IMR-90 (cell line): ENCODE measurements at regions not wholly inside any gene's neighbourhood (a gene's known extent, or its start where the extent isn't known, plus 50 kb on each side); places are given as distances from the start of the nearest gene placed in this dataset.

ENCODE experiments used
- ATAC-seq: fragments of 200-7000 bp; cut with Tn5 transposase; 2 replicates; pipeline ENCODE4 v1.9.1; 2020; ENCODE audit warnings: low read depth, mild to moderate bottlenecking, moderate library complexity
- BruUV-seq: library from RNA; stranded (reverse); fragments of 400-500 nt; replicated peaks from 2 replicates; lab custom pipeline; 2021; lab: Mats Ljungman, UMichigan
- CTCF ChIA-PET: fragments of 300-600 bp; formaldehyde crosslinking; extraction: SDS; loops from one replicate; lab custom pipeline; 2021; ENCODE audit warnings: antibody characterized with exemption; lab: Yijun Ruan, JAX
- POLR2A ChIA-PET: fragments of 300-600 bp; sonication (Branson Sonifier 250); formaldehyde crosslinking; loops from one replicate; lab custom pipeline; 2022; ENCODE audit warnings: antibody characterized with exemption; ENCODE audit not compliant: unreplicated experiment; lab: Charles Lee
- DNase-seq: peaks from one replicate; pipeline ENCODE4 v3.0.0; 2013
- H2AFZ ChIP-seq: replicated peaks from 2 replicates; pipeline ENCODE3; 2013; ENCODE audit warnings: low read length, mild to moderate bottlenecking; ENCODE audit not compliant: poor library complexity
- H2AK5ac ChIP-seq: 2 replicates; pipeline ENCODE4 v1.6.1; 2013; ENCODE audit warnings: low read depth, low read length, inconsistent platforms
- H2AK9ac ChIP-seq: replicated peaks from 2 replicates; pipeline ENCODE3; 2013; ENCODE audit warnings: mild to moderate bottlenecking, low read depth, low read length, moderate library complexity; ENCODE audit not compliant: poor library complexity
- H2BK120ac ChIP-seq: 2 replicates; pipeline ENCODE4 v1.6.1; 2013; ENCODE audit warnings: low read depth, low read length, inconsistent platforms
- H2BK15ac ChIP-seq: 3 replicates; pipeline ENCODE4 v1.6.1; 2013; ENCODE audit warnings: low read depth, low read length, inconsistent platforms
- H2BK20ac ChIP-seq: 2 replicates; pipeline ENCODE4 v1.6.1; 2013; ENCODE audit warnings: low read depth, mild to moderate bottlenecking, inconsistent platforms, low read length, moderate library complexity
- H2BK5ac ChIP-seq: 2 replicates; pipeline ENCODE4 v1.6.1; 2013; ENCODE audit warnings: mild to moderate bottlenecking, low read depth, low read length, inconsistent platforms; ENCODE audit not compliant: poor library complexity, severe bottlenecking
- H3K14ac ChIP-seq: replicated peaks from 2 replicates; pipeline ENCODE4 v1.6.1; 2013; ENCODE audit warnings: low read depth, low read length, inconsistent platforms
- H3K18ac ChIP-seq: 2 replicates; pipeline ENCODE4 v1.6.1; 2013; ENCODE audit warnings: low read depth, low read length, control low read depth
- H3K23ac ChIP-seq: 2 replicates; pipeline ENCODE4 v1.6.1; 2013; ENCODE audit warnings: low read depth, low read length, inconsistent platforms
- H3K27ac ChIP-seq: 2 replicates; pipeline ENCODE4 v1.5.1; 2013; ENCODE audit warnings: mild to moderate bottlenecking, control low read depth, low read length; ENCODE audit not compliant: insufficient read depth
- H3K27me3 ChIP-seq: 2 replicates; pipeline ENCODE4 v1.6.1; 2013; ENCODE audit warnings: low read length; ENCODE audit not compliant: control insufficient read depth, insufficient read depth
- H3K36me3 ChIP-seq: 2 replicates; pipeline ENCODE4 v1.6.1; 2013; ENCODE audit warnings: low read length, mixed read lengths; ENCODE audit not compliant: control insufficient read depth, insufficient read depth
- H3K4ac ChIP-seq: 2 replicates; pipeline ENCODE4 v1.6.1; 2013; ENCODE audit warnings: low read depth, low read length, inconsistent platforms
- H3K4me1 ChIP-seq: 2 replicates; pipeline ENCODE4 v1.6.1; 2013; ENCODE audit warnings: low read length, mixed read lengths; ENCODE audit not compliant: control insufficient read depth, insufficient read depth
- H3K4me2 ChIP-seq: 2 replicates; pipeline ENCODE4 v1.6.1; 2013; ENCODE audit warnings: low read depth, mild to moderate bottlenecking, control low read depth, low read length, moderate library complexity
- H3K4me3 ChIP-seq: 2 replicates; pipeline ENCODE4 v1.5.1; 2013; ENCODE audit warnings: low read depth, mild to moderate bottlenecking, control low read depth, low read length, moderate library complexity; ENCODE audit not compliant: insufficient read depth
- H3K56ac ChIP-seq: 2 replicates; pipeline ENCODE4 v1.6.1; 2013; ENCODE audit warnings: low read length, inconsistent platforms; ENCODE audit not compliant: insufficient read depth; ENCODE audit errors: extremely low read depth
- H3K79me1 ChIP-seq, 2 experiments: 2 replicates each; pipeline ENCODE4 v1.6.1; 2013; ENCODE audit warnings: low read length in 2 of 2, inconsistent platforms in 1 of 2, low read depth in 1 of 2
- H3K9ac ChIP-seq: 2 replicates; pipeline ENCODE4 v1.6.1; 2013; ENCODE audit warnings: low read depth, low read length, control low read depth
- H3K9me1 ChIP-seq: 2 replicates; pipeline ENCODE4 v1.6.1; 2013; ENCODE audit warnings: low read length, inconsistent platforms; ENCODE audit not compliant: insufficient read depth
- H3K9me3 ChIP-seq: 2 replicates; pipeline ENCODE4 v1.6.1; 2013; ENCODE audit warnings: low read length; ENCODE audit not compliant: control insufficient read depth, insufficient read depth
- H4K20me1 ChIP-seq: 2 replicates; pipeline ENCODE4 v1.6.1; 2013; ENCODE audit warnings: low read length, inconsistent platforms; ENCODE audit not compliant: insufficient read depth
- H4K5ac ChIP-seq: 2 replicates; pipeline ENCODE4 v1.6.1; 2013; ENCODE audit warnings: mild to moderate bottlenecking, low read depth, low read length, control low read depth
- H4K8ac ChIP-seq, 2 experiments: 2 replicates each; pipeline ENCODE4 v1.6.1; 2013; ENCODE audit warnings: low read depth in 2 of 2, low read length in 2 of 2, control low read depth in 1 of 2, inconsistent platforms in 1 of 2
- H4K91ac ChIP-seq: 2 replicates; pipeline ENCODE4 v1.6.1; 2013; ENCODE audit warnings: low read depth, low read length, inconsistent platforms; ENCODE audit not compliant: insufficient read depth
- BHLHE40 ChIP-seq: fragments of 150-350 bp; IDR thresholded peaks from 2 replicates; pipeline ENCODE4 v1.6.1; 2016; ENCODE audit warnings: mild to moderate bottlenecking, low read depth, low read length
- CEBPB ChIP-seq: IDR thresholded peaks from 2 replicates; pipeline ENCODE4 v1.6.1; 2012; ENCODE audit warnings: low read depth, low read length, improper control_type of control experiment
- CHD1 ChIP-seq: IDR thresholded peaks from 2 replicates; pipeline ENCODE4 v1.6.1; 2012; ENCODE audit warnings: low read depth, low read length, improper control_type of control experiment
- FOS ChIP-seq: fragments of 150-350 bp; IDR thresholded peaks from 2 replicates; pipeline ENCODE4 v1.6.1; 2016; ENCODE audit warnings: low read depth, low read length
- MAFK ChIP-seq: IDR thresholded peaks from 2 replicates; pipeline ENCODE4 v1.6.1; 2012; ENCODE audit warnings: low read depth, low read length, improper control_type of control experiment
- MAZ ChIP-seq: IDR thresholded peaks from 2 replicates; pipeline ENCODE4 v1.6.1; 2012; ENCODE audit warnings: low read depth, mild to moderate bottlenecking, low read length, improper control_type of control experiment, moderate library complexity, borderline replicate concordance
- MXI1 ChIP-seq: IDR thresholded peaks from 2 replicates; pipeline ENCODE4 v1.6.1; 2012; ENCODE audit warnings: low read depth, mild to moderate bottlenecking, low read length, moderate library complexity, borderline replicate concordance
- NFE2L2 ChIP-seq: fragments of 150-350 bp; IDR thresholded peaks from 2 replicates; pipeline ENCODE4 v1.6.1; 2016; ENCODE audit warnings: low read depth, mild to moderate bottlenecking, low read length
- POLR2A ChIP-seq: IDR thresholded peaks from 2 replicates; pipeline ENCODE4 v1.6.1; 2012; ENCODE audit warnings: mild to moderate bottlenecking, low read depth, low read length
- RAD21 ChIP-seq: IDR thresholded peaks from 2 replicates; pipeline ENCODE4 v1.6.1; 2012; ENCODE audit warnings: low read length, improper control_type of control experiment
- RCOR1 ChIP-seq: IDR thresholded peaks from 2 replicates; pipeline ENCODE4 v1.6.1; 2012; ENCODE audit warnings: mild to moderate bottlenecking, low read length, improper control_type of control experiment; ENCODE audit not compliant: insufficient replicate concordance
- RFX5 ChIP-seq: IDR thresholded peaks from 2 replicates; pipeline ENCODE4 v1.8.0; 2012; ENCODE audit warnings: low read depth, mild to moderate bottlenecking, low read length, moderate library complexity
- SMC3 ChIP-seq: fragments of 150-350 bp; IDR thresholded peaks from 2 replicates; pipeline ENCODE4 v1.6.1; 2016; ENCODE audit warnings: low read depth, mild to moderate bottlenecking, antibody characterized with exemption, low read length, moderate library complexity
- WGBS, 2 experiments: methylation state at CpG; one replicate each; pipeline versions ENCODE4 v1.1.5 to v1.1.7; 2013; ENCODE audit warnings: missing lambda C conversion rate in 2 of 2; ENCODE audit not compliant: insufficient read length in 1 of 2; ENCODE audit errors: extremely low coverage in 2 of 2; 5-methylcytosine and 5-hydroxymethylcytosine counted together
- dilution Hi-C: fragments of 300-500 bp; cut with HindIII; formaldehyde crosslinking; loops from one replicate; pipeline ENCODE4 v1.14.3; 2018; ENCODE audit warnings: low sequenced_read_pairs; ENCODE audit not compliant: unreplicated experiment
- in situ Hi-C: fragments of 300-500 bp; cut with MboI; formaldehyde crosslinking; loops from 3 replicates; pipeline ENCODE4 v1.14.3; 2019; ENCODE audit warnings: low sequenced_read_pairs, inconsistent platforms, mixed read lengths
- intact Hi-C: fragments of 100-400 bp; cut with micrococcal nuclease; formaldehyde crosslinking; loops from 2 replicates; pipeline ENCODE4 v1.10.0; 2022
- TF ChIP-seq, protein P1 (sequence below): fragments of 150-350 bp; IDR thresholded peaks from 2 replicates; pipeline ENCODE4 v1.6.1; 2017; ENCODE audit warnings: mild to moderate bottlenecking, antibody characterized with exemption, low read length, low read depth
- TF ChIP-seq, protein P2 (sequence below): fragments of 150-350 bp; IDR thresholded peaks from 2 replicates; pipeline ENCODE4 v1.6.1; 2016; ENCODE audit warnings: low read depth, mild to moderate bottlenecking, low read length, moderate library complexity, borderline replicate concordance
- TF ChIP-seq, protein P3 (sequence below): conservative IDR thresholded peaks from 2 replicates; pipeline ENCODE4 v1.5.1; 2012; ENCODE audit warnings: mild to moderate bottlenecking, low read depth, low read length, improper control_type of control experiment

DNA sequence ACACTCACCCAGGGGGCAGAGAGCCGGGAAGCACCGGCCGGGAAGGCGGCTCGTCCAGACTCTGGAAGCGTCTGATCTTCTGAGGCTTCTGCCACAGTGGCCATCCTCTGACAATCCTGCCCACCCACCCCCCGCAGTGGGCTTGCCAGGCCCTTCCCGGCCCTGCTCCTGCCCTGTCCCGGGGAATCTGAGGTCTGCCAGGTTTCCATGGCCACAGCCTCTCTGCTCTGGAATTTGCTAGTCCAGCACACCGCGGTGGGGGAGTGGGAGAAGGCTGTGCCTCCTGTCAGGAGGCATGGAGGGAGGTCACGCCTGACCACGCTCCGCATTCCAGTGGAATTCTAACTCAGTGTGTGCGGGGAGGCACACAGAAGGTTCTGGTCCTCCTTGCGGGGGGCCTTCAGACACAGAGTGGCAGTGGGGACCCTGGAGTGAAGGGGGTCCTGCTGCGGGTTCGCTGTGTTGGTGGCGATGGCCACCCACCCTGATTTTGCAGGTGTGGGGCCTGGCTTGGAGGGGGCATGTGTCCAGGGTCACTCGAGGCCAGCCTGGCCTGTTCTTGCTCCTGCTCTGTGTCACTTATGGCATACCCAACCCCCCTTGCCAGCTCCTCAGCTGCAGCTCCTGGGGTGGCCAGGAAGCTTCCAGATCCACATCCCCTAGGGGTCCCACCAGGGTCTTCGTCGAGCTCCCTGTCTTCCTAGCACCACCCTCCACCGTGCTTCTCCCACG lies 55.6 kb upstream of the ADRA2C start:
- Histone ChIP-seq H3K4me2 (no peak overlapping the region), H3K9me3 (no peaks in the 10 kb centered on the region), H3K4me3 (no peak overlapping the region), H3K23ac (no peak overlapping the region), H4K8ac (no peak overlapping the region), H3K4me1 (no peaks in the 10 kb centered on the region), H3K18ac (no peak overlapping the region), H2BK120ac (no peak overlapping the region), H4K20me1 (no peaks in the 10 kb centered on the region; the same call in 1 of the 2 replicates), H3K14ac (no peak overlapping the region), H2AK9ac (no peak overlapping the region), H2BK5ac (no peak overlapping the region), H3K9me1 (peaks cover 3% of the 10 kb centered on the region; the same call in 1 of the 2 replicates), H2AFZ (no peak overlapping the region), H3K36me3 (no peaks in the 10 kb centered on the region), H3K79me1 (no peaks in the 10 kb centered on the region), H3K27me3 (peaks cover 25% of the 10 kb centered on the region), H3K27ac (no peak overlapping the region), H3K9ac (no peak overlapping the region), H2BK15ac (no peak overlapping the region), H4K5ac (no peak overlapping the region), H4K91ac (no peak overlapping the region), H3K4ac (no peak overlapping the region), H2BK20ac (no peak overlapping the region), H2AK5ac (no peak overlapping the region), H3K56ac (no peak overlapping the region)
- CTCF ChIA-PET: no interaction called here
- POLR2A ChIA-PET: interaction anchor here (0.6 kb wide), 1 partner anchor 820 kb away, joined by 4 read pairs; no protein-coding TSS in a partner anchor
- dilution Hi-C loops (no loop called here), intact Hi-C loops (no loop called here), in situ Hi-C loops (no loop called here)
- no peak for DNase-seq
- WGBS, 2 experiments: 46% methylated on average over 8 of the region's 24 CpGs; no CpG with 5 or more reads in 1 of the 2 experiments
- no TSS peak for BruUV-seq
- TF ChIP-seq MXI1 (no peak), SMC3 (no peak), RAD21 (no peak), BHLHE40 (no peak), MAFK (no peak), CEBPB (no peak), MAZ (no peak), NFE2L2 (no peak), RCOR1 (no peak), POLR2A (no peak), RFX5 (no peak), CHD1 (no peak), FOS (no peak)
- TF ChIP-seq, protein P1, sequence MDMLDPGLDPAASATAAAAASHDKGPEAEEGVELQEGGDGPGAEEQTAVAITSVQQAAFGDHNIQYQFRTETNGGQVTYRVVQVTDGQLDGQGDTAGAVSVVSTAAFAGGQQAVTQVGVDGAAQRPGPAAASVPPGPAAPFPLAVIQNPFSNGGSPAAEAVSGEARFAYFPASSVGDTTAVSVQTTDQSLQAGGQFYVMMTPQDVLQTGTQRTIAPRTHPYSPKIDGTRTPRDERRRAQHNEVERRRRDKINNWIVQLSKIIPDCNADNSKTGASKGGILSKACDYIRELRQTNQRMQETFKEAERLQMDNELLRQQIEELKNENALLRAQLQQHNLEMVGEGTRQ: no peak
- TF ChIP-seq, protein P2, sequence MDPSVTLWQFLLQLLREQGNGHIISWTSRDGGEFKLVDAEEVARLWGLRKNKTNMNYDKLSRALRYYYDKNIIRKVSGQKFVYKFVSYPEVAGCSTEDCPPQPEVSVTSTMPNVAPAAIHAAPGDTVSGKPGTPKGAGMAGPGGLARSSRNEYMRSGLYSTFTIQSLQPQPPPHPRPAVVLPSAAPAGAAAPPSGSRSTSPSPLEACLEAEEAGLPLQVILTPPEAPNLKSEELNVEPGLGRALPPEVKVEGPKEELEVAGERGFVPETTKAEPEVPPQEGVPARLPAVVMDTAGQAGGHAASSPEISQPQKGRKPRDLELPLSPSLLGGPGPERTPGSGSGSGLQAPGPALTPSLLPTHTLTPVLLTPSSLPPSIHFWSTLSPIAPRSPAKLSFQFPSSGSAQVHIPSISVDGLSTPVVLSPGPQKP: no peak
- TF ChIP-seq, protein P3, sequence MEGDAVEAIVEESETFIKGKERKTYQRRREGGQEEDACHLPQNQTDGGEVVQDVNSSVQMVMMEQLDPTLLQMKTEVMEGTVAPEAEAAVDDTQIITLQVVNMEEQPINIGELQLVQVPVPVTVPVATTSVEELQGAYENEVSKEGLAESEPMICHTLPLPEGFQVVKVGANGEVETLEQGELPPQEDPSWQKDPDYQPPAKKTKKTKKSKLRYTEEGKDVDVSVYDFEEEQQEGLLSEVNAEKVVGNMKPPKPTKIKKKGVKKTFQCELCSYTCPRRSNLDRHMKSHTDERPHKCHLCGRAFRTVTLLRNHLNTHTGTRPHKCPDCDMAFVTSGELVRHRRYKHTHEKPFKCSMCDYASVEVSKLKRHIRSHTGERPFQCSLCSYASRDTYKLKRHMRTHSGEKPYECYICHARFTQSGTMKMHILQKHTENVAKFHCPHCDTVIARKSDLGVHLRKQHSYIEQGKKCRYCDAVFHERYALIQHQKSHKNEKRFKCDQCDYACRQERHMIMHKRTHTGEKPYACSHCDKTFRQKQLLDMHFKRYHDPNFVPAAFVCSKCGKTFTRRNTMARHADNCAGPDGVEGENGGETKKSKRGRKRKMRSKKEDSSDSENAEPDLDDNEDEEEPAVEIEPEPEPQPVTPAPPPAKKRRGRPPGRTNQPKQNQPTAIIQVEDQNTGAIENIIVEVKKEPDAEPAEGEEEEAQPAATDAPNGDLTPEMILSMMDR: no peak
- ATAC-seq: no peak
